Left ventricle myocardium superior (tissue), 1 donor: ENCODE measurements at regions not wholly inside any gene's neighbourhood (a gene's known extent, or its start where the extent isn't known, plus 50 kb on each side); places are given as distances from the start of the nearest gene placed in this dataset.
A peak's percentile ranks its signal among the peaks of the same experiment; 100 is the strongest.

ENCODE experiments used
- ATAC-seq: fragments of 200-7000 bp; cut with Tn5 transposase; one replicate; pipeline ENCODE4 v1.9.1; 2020; ENCODE audit warnings: mild to moderate bottlenecking, moderate library complexity
- DNase-seq: peaks from one replicate; pipeline ENCODE4 v3.0.0-alpha.2; 2020
- intact Hi-C: fragments of 100-400 bp; cut with micrococcal nuclease; formaldehyde crosslinking; loops from one replicate; pipeline ENCODE4 v1.11.0; 2022
- donor health status: DM: no; HTN: yes; CAD: no; lungs with severe emphysema.

GRCh38 chr5:86865256-86865785 is 247.6 kb downstream of the COX7C start:
- intact Hi-C loops: no loop called here
- DNase-seq: no peak
- no peak for ATAC-seq

DNA sequence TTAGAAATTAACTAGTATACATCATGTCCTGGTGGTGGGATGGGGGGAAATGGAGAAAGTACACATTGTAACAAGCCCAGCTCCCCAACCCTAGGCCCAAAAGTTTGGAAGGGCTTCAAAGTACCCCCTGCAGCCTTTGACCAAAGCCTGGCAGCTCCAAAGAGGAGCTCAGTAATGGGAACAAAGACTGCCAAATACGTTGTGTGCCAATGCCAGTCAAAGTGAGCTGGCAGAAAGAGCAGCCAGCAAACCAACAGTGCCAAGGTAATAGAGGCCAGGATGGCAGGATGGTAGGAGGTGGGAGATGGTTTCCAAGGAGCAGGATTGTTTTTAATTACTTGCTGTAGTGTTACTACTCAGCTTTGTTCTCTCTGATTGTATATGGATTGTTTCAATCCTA is 248.3 kb downstream of the COX7C start:
- intact Hi-C loops: no loop called here
- DNase-seq: no peak
- no peak for ATAC-seq

DNA sequence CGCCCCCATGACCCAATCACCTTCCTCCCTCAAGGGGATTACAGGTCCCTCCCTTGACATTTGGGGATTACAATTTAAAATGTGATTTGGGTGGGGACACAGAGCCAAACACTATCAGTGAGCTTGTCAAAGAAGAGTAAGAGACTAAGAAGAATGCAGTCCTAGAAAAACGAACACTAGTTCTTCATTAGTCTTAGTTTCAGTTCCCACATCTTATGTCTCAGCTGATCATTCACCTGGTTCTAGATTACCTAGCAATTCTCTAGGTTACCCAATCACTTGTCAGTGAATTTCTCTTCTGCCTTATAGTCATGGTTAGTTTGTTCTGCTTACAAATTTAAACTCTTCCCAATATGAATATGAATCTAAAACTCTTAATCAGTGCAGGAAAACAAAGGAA is 251.5 kb downstream of the COX7C start:
- intact Hi-C loops: no loop called here
- ATAC-seq (no peak), DNase-seq (no peak)

DNA sequence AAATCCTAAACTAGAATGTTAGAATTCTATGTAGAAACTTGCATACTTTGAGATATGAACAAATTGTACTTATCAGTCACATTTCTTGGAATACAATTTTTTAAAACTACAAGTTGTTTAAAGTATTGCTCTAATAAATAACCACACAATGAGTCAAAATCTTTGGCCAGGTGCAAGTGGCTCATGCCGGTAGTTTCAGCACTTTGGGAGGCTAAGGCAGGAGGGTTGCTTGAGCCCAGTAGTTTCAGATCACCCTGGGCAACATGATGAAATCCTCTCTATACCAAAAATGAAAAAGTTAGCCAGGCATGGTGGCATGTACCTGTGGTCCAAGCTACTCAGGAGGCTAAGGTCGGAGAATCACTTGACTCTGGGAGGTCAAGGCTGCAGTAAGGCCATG is 257.8 kb downstream of the COX7C start:
- no peak for DNase-seq
- intact Hi-C loops: no loop called here
- no peak for ATAC-seq

GRCh38 chr5:86878250-86878649 is 260.5 kb downstream of the COX7C start:
- intact Hi-C loops: no loop called here
- no peak for ATAC-seq
- DNase-seq: no peak

DNA sequence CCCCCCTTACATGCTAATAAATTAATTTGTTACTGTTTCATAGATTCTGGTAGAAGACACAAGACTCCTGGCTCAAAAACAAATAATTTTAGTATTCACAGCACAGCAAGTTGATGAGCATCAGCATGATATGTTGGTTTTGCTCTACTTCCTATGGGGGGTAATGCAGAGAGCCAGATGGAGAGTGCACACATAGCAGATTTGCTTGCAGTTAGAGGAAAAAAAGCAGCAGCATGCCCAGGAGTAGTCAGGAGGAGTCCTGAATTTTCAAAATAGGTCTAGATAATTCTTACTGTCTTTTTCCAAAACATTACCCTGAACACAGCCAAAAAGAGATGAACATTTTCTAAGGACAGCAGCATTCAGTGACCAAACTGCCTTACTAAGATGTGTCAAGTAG is 261.3 kb downstream of the COX7C start:
- no peak for ATAC-seq
- intact Hi-C loops: no loop called here
- no peak for DNase-seq

DNA sequence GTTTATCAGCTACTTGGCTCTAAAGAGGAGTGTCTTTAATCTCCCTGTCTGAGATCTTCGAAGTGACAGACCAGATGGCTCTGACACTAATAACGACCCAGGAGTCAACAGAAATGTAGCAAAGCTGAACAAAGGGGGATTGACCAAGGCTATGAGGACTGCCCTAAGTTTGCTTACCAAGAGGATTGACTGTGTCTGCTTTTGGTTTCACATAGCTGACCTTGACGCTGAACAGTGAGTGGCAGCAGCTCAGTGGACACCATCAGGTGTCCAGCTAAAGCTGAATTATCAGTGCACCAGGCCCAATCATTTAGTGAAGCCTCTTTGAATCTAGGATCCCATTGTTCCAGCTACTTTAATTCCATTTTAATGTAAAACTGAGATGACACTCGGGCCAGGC is 262.6 kb downstream of the COX7C start:
- no peak for DNase-seq
- intact Hi-C loops: no loop called here

DNA sequence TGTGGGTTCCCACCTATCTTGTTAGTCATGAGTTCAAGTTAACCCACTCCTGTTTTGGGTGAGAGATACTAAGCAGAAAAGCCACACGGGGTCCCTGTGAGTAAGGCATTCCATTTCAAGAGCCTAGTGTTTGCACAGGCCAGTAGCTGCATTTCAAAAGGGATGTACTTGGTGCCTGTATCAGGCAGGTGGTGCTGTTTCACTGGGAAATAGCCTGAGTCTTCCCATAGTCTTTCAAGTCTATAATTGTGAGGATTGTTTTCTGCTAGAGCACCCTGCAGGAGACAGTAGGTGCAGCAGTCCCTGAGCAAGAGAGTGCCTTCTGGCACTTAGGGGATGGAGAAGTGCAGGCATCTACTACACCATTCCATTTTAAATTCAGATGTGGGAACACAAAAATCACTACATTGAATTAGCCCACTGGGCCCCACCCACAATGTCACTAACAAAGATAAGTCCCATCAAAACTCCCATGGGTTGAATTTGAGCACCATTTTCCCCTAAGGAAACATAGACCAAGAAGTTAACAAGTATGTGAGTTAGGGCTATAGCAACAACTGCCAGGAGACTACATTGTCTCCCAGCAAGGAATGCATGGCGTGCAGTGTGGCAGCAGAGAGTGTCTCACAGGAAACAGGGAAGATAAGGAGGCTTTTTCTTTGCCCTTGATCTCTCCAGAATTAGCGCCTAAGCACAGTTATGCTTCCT is 263.2 kb downstream of the COX7C start:
- intact Hi-C loops: no loop called here
- DNase-seq (no peak), ATAC-seq (peak; percentile 91)

More for the DNA sequence above, 262.6 kb downstream of the COX7C start:
- no peak for ATAC-seq

- DNase-seq: no peak
- intact Hi-C loops: no loop called here
- peak; percentile 26 for ATAC-seq
Measured at GRCh38 chr5:86881493-86882090, 263.9 kb downstream of the COX7C start.

- ATAC-seq: no peak
- intact Hi-C loops: no loop called here
Measured at GRCh38 chr5:86884608-86885007, 266.9 kb downstream of the COX7C start.

DNA sequence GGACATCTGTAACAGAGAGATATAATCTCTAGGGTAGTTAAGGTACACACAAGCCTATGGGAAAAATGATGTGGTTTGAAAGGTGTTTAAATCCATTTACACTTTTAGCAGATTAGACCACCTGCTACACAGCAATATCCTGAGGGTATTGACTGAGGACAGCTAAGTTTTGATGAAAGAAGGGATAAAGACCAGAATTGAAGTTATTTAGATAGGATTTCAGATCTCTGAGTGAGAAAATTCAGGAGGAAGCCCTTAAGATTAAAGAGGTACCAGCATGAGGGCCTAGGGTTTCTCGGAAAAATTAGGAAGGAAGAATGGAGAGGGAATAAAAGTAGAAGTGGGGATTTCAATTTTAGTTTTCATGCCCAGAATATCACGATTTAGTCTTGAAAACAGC is 267.3 kb downstream of the COX7C start:
- DNase-seq (no peak), ATAC-seq (no peak)
- intact Hi-C loops: no loop called here

More at GRCh38 chr5:86884608-86885007, 266.9 kb downstream of the COX7C start:
- no peak for DNase-seq

GRCh38 chr5:86885489-86886230 is 267.9 kb downstream of the COX7C start:
- intact Hi-C loops: no loop called here
- ATAC-seq (no peak), DNase-seq (no peak)

DNA sequence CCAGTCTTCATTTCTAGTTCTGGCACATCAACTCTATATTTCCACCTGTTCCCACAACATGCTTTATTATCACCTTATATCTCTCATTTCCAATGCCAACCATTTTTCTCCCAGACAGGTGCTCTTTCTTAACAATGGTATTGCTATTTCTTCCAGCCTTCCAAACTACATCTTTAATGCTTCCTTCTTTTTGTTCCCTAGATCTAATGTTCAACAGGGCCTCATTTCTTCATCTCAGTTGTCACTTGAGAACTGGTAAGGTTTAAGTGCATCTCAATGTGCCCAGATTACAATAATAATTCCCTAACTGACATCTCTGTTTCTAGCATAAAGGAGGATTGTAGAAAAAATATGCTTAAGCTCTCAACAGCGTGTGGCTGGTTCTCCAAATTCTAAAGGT is 272.6 kb downstream of the COX7C start:
- intact Hi-C loops: no loop called here
- no peak for ATAC-seq
- no peak for DNase-seq

DNA sequence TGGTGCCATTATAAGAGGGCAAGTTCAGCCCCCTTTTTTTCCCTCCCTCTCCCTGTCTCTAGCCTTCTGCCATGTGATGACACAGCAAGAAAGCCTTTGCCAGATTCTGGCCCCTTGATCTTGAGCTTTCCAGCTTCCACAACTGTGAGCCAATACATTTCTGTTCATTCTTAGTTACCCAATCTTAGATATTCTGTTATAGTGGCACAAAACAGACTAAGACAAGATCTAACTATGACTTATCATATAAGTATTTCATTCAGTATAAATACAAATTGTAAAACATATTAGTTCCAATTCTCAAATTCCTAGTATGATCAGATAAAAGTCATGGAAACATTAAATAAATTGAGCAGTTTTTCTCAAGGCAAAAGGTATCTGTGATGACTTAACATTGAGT is 276.3 kb downstream of the COX7C start:
- DNase-seq (no peak), ATAC-seq (no peak)
- intact Hi-C loops: no loop called here

DNA sequence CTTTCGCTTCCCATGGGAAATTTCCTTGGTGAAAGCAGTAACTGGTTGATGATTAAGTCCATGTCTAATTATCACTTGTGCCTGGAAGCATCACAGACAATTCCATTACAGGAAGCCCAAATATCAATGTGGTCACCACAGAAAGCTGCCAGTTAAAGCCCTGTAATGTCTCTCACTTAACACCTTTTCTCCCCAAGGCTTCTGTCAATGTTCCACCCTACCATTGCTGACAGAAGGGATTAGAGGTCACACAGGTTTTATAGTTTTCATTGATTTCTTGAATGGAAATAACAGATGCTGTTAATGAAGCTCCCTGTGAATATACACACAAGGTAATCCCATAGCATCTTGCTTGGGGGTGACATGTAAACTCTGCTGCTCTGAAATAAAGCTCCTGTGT is 279.2 kb downstream of the COX7C start:
- DNase-seq (no peak), ATAC-seq (no peak)
- intact Hi-C loops: no loop called here

DNA sequence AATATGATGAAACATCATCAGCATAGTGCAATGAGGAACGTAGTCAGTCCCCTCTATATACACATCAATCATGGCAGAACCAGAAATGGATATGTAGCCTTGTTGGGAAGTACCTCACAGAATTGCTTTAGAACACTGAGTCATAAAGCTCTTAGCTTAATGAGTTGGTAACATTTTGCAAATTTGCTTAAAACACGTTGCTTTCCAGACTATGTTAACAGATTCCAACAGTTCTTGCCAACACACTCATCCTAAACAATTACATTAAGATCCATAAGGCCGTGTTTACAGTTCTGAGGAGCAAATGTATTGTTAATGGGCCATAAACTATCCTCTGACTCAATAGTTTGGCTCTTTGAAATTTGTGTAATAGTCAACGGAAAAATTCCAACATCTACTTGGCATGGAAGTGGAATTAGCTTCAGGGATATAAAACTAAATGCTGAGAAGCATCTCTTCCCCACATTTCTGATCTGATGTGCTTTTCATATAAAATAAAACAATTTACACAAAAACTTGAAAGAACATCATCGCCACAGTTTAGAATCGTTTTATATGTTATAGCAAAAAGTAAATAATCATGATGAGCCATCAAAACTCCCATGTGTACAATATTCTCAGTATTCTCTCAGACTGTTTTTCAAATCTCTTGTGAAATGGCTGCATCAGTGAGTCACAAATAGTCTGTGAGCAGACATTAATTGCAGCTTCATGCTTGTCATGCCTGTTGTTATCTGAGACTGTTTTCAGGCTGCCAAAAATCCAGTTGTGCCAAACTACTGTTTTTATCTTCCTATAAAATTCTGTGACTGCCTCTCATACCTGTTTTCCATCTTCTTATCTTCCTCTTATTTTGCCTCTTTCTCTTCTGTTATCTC is 291.9 kb downstream of the COX7C start:
- DNase-seq: no peak
- intact Hi-C loops: no loop called here
- peak; percentile 58 for ATAC-seq

DNA sequence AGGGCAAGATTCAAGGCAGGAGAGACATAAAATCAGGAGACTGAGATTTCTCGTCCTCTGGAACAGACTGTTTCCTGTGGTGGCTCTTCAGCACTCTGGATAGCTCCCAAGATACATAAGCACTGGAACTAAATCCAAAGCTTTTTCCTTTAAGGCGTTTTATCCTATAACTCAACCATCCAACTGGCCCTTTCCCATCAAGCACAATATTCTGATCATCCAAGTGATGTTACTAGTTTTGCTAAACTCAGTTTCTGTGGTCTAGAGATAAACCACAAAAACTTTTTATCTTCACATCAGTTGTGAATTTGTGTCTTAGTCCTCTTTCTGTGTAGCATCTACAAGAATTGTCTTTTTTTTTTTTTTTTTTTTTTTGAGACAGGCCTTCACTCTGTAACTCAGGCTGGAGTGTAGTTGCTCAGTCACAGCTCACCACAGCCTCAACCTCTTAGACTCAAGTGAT is 299.4 kb downstream of the COX7C start:
- ATAC-seq (no peak), DNase-seq (no peak)
- intact Hi-C loops: no loop called here

GRCh38 chr5:86918246-86918645 is 300.5 kb downstream of the COX7C start:
- intact Hi-C loops: no loop called here
- DNase-seq: no peak
- ATAC-seq: no peak

DNA sequence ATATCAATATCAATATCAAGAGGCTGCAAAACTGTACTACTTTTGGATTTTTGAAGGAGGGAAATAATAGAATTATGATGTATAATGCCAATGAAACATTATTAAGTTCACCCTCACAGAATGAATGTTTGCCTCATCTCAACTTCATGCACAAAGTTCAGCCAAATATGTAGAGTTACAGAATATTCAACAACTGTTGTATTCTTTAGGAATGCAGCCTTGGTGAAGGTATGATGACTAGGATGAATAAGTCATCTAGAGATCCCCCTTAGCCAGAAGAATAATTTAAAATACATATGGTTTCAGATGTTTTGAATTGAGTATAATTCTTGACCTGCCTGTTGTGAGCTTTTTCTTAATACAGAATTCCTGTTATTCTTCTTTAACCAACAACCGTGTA is 308.3 kb downstream of the COX7C start:
- ATAC-seq (no peak), DNase-seq (no peak)
- intact Hi-C loops: no loop called here
